ENCODE measurements at regions not wholly inside any gene's neighbourhood (a gene's known extent, or its start where the extent isn't known, plus 50 kb on each side); places are given as distances from the start of the nearest gene placed in this dataset.

- FAIRE-seq (no peak), DNase-seq (ENCODE audit: insufficient read length, low spot score) (no peak)
- TF ChIP-seq, protein P1, sequence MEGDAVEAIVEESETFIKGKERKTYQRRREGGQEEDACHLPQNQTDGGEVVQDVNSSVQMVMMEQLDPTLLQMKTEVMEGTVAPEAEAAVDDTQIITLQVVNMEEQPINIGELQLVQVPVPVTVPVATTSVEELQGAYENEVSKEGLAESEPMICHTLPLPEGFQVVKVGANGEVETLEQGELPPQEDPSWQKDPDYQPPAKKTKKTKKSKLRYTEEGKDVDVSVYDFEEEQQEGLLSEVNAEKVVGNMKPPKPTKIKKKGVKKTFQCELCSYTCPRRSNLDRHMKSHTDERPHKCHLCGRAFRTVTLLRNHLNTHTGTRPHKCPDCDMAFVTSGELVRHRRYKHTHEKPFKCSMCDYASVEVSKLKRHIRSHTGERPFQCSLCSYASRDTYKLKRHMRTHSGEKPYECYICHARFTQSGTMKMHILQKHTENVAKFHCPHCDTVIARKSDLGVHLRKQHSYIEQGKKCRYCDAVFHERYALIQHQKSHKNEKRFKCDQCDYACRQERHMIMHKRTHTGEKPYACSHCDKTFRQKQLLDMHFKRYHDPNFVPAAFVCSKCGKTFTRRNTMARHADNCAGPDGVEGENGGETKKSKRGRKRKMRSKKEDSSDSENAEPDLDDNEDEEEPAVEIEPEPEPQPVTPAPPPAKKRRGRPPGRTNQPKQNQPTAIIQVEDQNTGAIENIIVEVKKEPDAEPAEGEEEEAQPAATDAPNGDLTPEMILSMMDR (IDR thresholded peaks at IDR 0.05; ENCODE audit: insufficient read depth, missing control alignments): no peak
Observed at GRCh38 chr13:97621025-97621424, 187.1 kb downstream of the RAP2A start.

- TF ChIP-seq, protein P1 (IDR thresholded peaks at IDR 0.05; ENCODE audit: insufficient read depth, missing control alignments): no peak
- FAIRE-seq (no peak), DNase-seq (ENCODE audit: insufficient read length, low spot score) (no peak)
Observed at GRCh38 chr13:97621631-97622030, 187.7 kb downstream of the RAP2A start.

- TF ChIP-seq, protein P1 (IDR thresholded peaks at IDR 0.05; ENCODE audit: insufficient read depth, missing control alignments): no peak
- no peak for DNase-seq (ENCODE audit: insufficient read length, low spot score)
- FAIRE-seq: no peak
Observed at GRCh38 chr13:97627566-97627965, 193.6 kb downstream of the RAP2A start.

- no peak for FAIRE-seq
Observed at GRCh38 chr13:97629601-97630272, 195.8 kb downstream of the RAP2A start.

GRCh38 chr13:97630725-97631124, 196.8 kb downstream of the RAP2A start:
- DNase-seq (ENCODE audit: insufficient read length, low spot score) (no peak), FAIRE-seq (no peak)
- TF ChIP-seq, protein P1 (IDR thresholded peaks at IDR 0.05; ENCODE audit: insufficient read depth, missing control alignments): no peak

More at GRCh38 chr13:97629601-97630272, 195.8 kb downstream of the RAP2A start:
- TF ChIP-seq, protein P1 (IDR thresholded peaks at IDR 0.05; ENCODE audit: insufficient read depth, missing control alignments): no peak
- no peak for DNase-seq (ENCODE audit: insufficient read length, low spot score)

DNA sequence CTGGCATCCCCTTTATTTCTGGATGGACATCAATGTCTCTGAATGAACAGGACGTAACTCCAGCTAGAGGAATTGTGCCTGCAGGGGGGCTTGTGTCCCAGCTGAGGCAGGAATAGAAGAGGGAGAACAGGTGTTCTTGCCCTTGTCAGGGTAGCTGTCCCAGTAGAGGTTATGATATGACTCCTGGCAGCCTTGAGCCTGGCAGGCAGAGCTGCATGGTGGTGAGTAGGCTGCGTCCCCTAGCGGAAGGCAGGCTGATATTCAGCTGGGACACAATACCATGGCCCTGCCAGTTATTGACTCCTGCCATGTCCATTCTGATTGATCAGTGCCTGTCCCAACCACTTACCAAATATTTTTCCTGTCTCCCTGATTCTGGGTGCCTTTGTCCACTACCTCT, 197.2 kb downstream of the RAP2A start:
- TF ChIP-seq, protein P1 (IDR thresholded peaks at IDR 0.05; ENCODE audit: insufficient read depth, missing control alignments): no peak
- DNase-seq (ENCODE audit: insufficient read length, low spot score) (no peak), FAIRE-seq (no peak)

DNA sequence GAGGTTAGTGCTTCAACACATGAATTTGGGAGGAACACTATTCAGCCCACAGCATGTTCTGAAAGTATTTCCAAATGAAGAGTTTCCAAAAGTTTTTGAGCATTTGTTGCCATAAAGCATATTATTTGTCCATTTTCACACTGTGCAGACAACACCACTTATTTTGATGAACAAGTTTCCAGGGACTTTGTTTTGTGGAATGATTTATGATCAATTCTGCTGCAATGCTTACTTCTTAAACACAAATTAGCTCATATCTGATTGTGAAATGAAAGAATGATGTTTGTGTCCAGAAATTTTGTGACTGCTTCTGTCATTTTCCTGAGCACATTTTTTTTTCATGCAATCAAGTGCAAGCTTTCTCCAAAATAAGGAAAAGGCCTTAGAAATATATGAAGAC, 205.3 kb downstream of the RAP2A start:
- TF ChIP-seq, protein P1 (IDR thresholded peaks at IDR 0.05; ENCODE audit: insufficient read depth, missing control alignments): no peak
- DNase-seq (ENCODE audit: insufficient read length, low spot score): no peak
- no peak for FAIRE-seq

All from D721Med (cell line).